A549 (cell line): ENCODE measurements at regions not wholly inside any gene's neighbourhood (a gene's known extent, or its start where the extent isn't known, plus 50 kb on each side); places are given as distances from the start of the nearest gene placed in this dataset.

ENCODE experiments used
- CTCF ChIP-seq: fragments of >200 bp; sonication (Bioruptor Twin); formaldehyde crosslinking; IDR thresholded peaks from 3 replicates; pipeline ENCODE4 v1.5.1; 2016
- ELK1 ChIP-seq: fragments of 150-350 bp; IDR thresholded peaks from 2 replicates; pipeline ENCODE4 v1.6.1; 2014; ENCODE audit warnings: low read depth, mild to moderate bottlenecking, low read length
- FOSB ChIP-seq: fragments of 250-450 bp; sonication (Bioruptor Pico); IDR thresholded peaks from 2 replicates; pipeline ENCODE4 v1.5.0; 2020; ENCODE audit warnings: mild to moderate bottlenecking, moderate library complexity
- POLR2A ChIP-seq: IDR thresholded peaks from 2 replicates; pipeline ENCODE4 v1.6.1; 2012; ENCODE audit warnings: mild to moderate bottlenecking, low read length

GRCh38 chr7:114082642-114083165 is 163.9 kb upstream of the PPP1R3A start:
- TF ChIP-seq FOSB (CRISPR knock-in tag) (no peak), CTCF (no peak), ELK1 (no peak), POLR2A (no peak)
